ENCODE measurements at regions not wholly inside any gene's neighbourhood (a gene's known extent, or its start where the extent isn't known, plus 50 kb on each side); places are given as distances from the start of the nearest gene placed in this dataset.
A peak's percentile ranks its signal among the peaks of the same experiment; 100 is the strongest.

GRCh38 chr16:64408699-64409098, 713.2 kb downstream of the CDH11 start:
- Mint-ChIP-seq H3K4me1 (peaks cover 30% of the 10 kb centered on the region), H3K4me3 (no peak overlapping the region), H3K9me3 (peaks cover 4% of the 10 kb centered on the region), H3K27ac (no peak overlapping the region), H3K27me3 (ENCODE audit: low read depth) (peaks cover 4% of the 10 kb centered on the region), H3K36me3 (ENCODE audit: low read depth) (no peaks in the 10 kb centered on the region)
- no peak for TF ChIP-seq CTCF (IDR thresholded peaks at IDR 0.05; ENCODE audit: unreplicated experiment in 3 of 3)

GRCh38 chr16:64406770-64407181, 715.1 kb downstream of the CDH11 start:
- Mint-ChIP-seq H3K36me3 (ENCODE audit: low read depth) (no peaks in the 10 kb centered on the region), H3K4me3 (no peak overlapping the region), H3K9me3 (no peaks in the 10 kb centered on the region), H3K4me1 (peaks cover 39% of the 10 kb centered on the region), H3K27ac (peak overlapping the region in 1 of 3 experiments; percentile 15), H3K27me3 (ENCODE audit: low read depth) (peaks cover 4% of the 10 kb centered on the region)
- no peak for TF ChIP-seq CTCF (IDR thresholded peaks at IDR 0.05; ENCODE audit: unreplicated experiment in 3 of 3)

- peaks cover 4% of the 10 kb centered on the region for H3K27me3 Mint-ChIP-seq (ENCODE audit: low read depth)
- peak overlapping the region in 1 of 3 experiments; percentile 6 for H3K27ac Mint-ChIP-seq
- H3K36me3 Mint-ChIP-seq (ENCODE audit: low read depth) = no peaks in the 10 kb centered on the region
- H3K4me3 Mint-ChIP-seq = no peak overlapping the region
- TF ChIP-seq CTCF (IDR thresholded peaks at IDR 0.05; ENCODE audit: unreplicated experiment in 3 of 3) = no peak
- H3K4me1 Mint-ChIP-seq = peaks cover 30% of the 10 kb centered on the region
- no peaks in the 10 kb centered on the region for H3K9me3 Mint-ChIP-seq
These were observed 718.5 kb downstream of the CDH11 start for GRCh38 chr16:64403352-64403751.

GRCh38 chr16:64398793-64399192, 723.1 kb downstream of the CDH11 start:
- no peaks in the 10 kb centered on the region for H3K36me3 Mint-ChIP-seq (ENCODE audit: low read depth)
- no peak overlapping the region for H3K4me3 Mint-ChIP-seq
- H3K27ac Mint-ChIP-seq = no peak overlapping the region
- H3K4me1 Mint-ChIP-seq = peaks cover 16% of the 10 kb centered on the region
- no peak for TF ChIP-seq CTCF (IDR thresholded peaks at IDR 0.05; ENCODE audit: unreplicated experiment in 3 of 3)
- no peaks in the 10 kb centered on the region for H3K27me3 Mint-ChIP-seq (ENCODE audit: low read depth)
- peaks cover 5% of the 10 kb centered on the region for H3K9me3 Mint-ChIP-seq

GRCh38 chr16:64397945-64398508, 723.8 kb downstream of the CDH11 start:
- peaks cover 12% of the 10 kb centered on the region for H3K4me1 Mint-ChIP-seq
- peaks cover 5% of the 10 kb centered on the region for H3K9me3 Mint-ChIP-seq
- H3K27me3 Mint-ChIP-seq (ENCODE audit: low read depth) = no peaks in the 10 kb centered on the region
- no peak overlapping the region for H3K4me3 Mint-ChIP-seq
- H3K36me3 Mint-ChIP-seq (ENCODE audit: low read depth) = no peaks in the 10 kb centered on the region
- no peak for TF ChIP-seq CTCF (IDR thresholded peaks at IDR 0.05; ENCODE audit: unreplicated experiment in 3 of 3)
- H3K27ac Mint-ChIP-seq = no peak overlapping the region

GRCh38 chr16:64397042-64397441, 724.8 kb downstream of the CDH11 start:
- Mint-ChIP-seq H3K9me3 (peaks cover 5% of the 10 kb centered on the region), H3K27ac (no peak overlapping the region), H3K27me3 (ENCODE audit: low read depth) (no peaks in the 10 kb centered on the region), H3K4me1 (peaks cover 16% of the 10 kb centered on the region), H3K36me3 (ENCODE audit: low read depth) (no peaks in the 10 kb centered on the region), H3K4me3 (no peak overlapping the region)
- TF ChIP-seq CTCF (IDR thresholded peaks at IDR 0.05; ENCODE audit: unreplicated experiment in 3 of 3) = no peak

Measured in nephron (organoid).